ENCODE measurements at regions not wholly inside any gene's neighbourhood (a gene's known extent, or its start where the extent isn't known, plus 50 kb on each side); places are given as distances from the start of the nearest gene placed in this dataset.

DNA sequence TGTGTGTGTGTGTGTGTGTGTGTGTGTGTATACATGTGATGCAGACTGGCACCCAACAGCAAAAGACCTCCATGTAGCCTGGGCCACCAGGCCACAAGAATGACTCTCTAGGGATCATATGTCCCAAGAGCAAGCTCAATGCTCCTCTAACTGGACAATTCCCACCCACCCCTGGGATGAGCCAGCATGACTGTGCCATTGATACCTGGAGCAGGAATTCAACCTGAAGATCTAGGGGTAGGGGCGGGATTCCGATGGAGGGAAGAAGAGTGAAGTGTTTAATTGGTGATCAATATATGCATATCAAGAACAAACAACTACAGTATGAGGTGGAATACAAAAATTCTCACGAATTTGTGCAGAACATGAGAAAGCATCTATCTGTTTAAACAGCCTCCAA is 136.2 kb downstream of the PSMG1 start:
- H3K9me3 Mint-ChIP-seq, result no peaks in the 10 kb centered on the region

More for the DNA sequence above, 136.2 kb downstream of the PSMG1 start:
- no peak overlapping the region for H2BK20ac ChIP-seq (ENCODE audit: low read depth, low read length, poor library complexity, severe bottlenecking)
- no peak overlapping the region for H3K4ac ChIP-seq (ENCODE audit: low read depth, low read length)
- no peaks in the 10 kb centered on the region for H3K79me2 ChIP-seq (ENCODE audit: insufficient read depth, low read length)
- H3K23ac ChIP-seq (ENCODE audit: insufficient read length, low read depth, low read length), result no peak overlapping the region
- H2AFZ ChIP-seq (ENCODE audit: low read length), result no peak overlapping the region
- H3K27ac ChIP-seq (ENCODE audit: insufficient read length, low read depth, low read length), result no peak overlapping the region
- no peaks in the 10 kb centered on the region for H3K4me1 ChIP-seq (ENCODE audit: insufficient read depth, low read length)
- H3K27me3 ChIP-seq (ENCODE audit: insufficient read depth, low read length), result no peaks in the 10 kb centered on the region
- no peaks in the 10 kb centered on the region for H3K79me1 ChIP-seq (ENCODE audit: insufficient read depth, low read depth, low read length, poor library complexity, severe bottlenecking)
- no peak for DNase-seq
- H3K27me3 Mint-ChIP-seq (ENCODE audit: low read depth), result no peaks in the 10 kb centered on the region
- no peaks in the 10 kb centered on the region for H3K23me2 ChIP-seq (ENCODE audit: insufficient read length, low read depth, low read length, poor library complexity, severe bottlenecking)
- no peaks in the 10 kb centered on the region; a peak in 1 of 7 replicates for H3K36me3 Mint-ChIP-seq (ENCODE audit: insufficient read depth in 1 of 3, low read depth in 3 of 3)
- no peak overlapping the region for H3K4me3 Mint-ChIP-seq
- no peak overlapping the region for H4K5ac ChIP-seq (ENCODE audit: insufficient read length, low read depth, low read length)
- no peak overlapping the region for H2BK12ac ChIP-seq (ENCODE audit: insufficient read length, low read depth, low read length)
- no peak overlapping the region for H2BK120ac ChIP-seq (ENCODE audit: low read depth, low read length, poor library complexity, severe bottlenecking)
- peaks cover 5 to 12% of the 10 kb centered on the region in 2 experiments; a peak in 3 of 4 replicates for H3K4me1 Mint-ChIP-seq
- TF ChIP-seq CTCF (conservative IDR thresholded peaks at IDR 0.05), result no peak
- no peak overlapping the region for H3K56ac ChIP-seq (ENCODE audit: insufficient read length, low read depth, low read length)
- H3K18ac ChIP-seq (ENCODE audit: insufficient read length, low read depth, low read length), result no peak overlapping the region
- no peaks in the 10 kb centered on the region for H3K9me3 ChIP-seq (ENCODE audit: control insufficient read depth, low read depth, low read length)
- H3K14ac ChIP-seq (ENCODE audit: insufficient read depth, low read length), result no peak overlapping the region
- no peak overlapping the region for H3T11ph ChIP-seq (ENCODE audit: low read length)
- no peak overlapping the region for H2AK5ac ChIP-seq (ENCODE audit: insufficient read length, low read length)
- H3K27ac Mint-ChIP-seq, result no peak overlapping the region
- H2BK15ac ChIP-seq (ENCODE audit: low read depth, low read length), result no peak overlapping the region
- no peak overlapping the region for H4K8ac ChIP-seq (replicated peaks; ENCODE audit: insufficient read length, low read depth, low read length)
- no peak overlapping the region for H3K9ac ChIP-seq (ENCODE audit: extremely low read depth, insufficient read length, low read length)
- peak overlapping the region; percentile 32 for H4K91ac ChIP-seq (ENCODE audit: insufficient read length, low read depth, low read length)
- H4K20me1 ChIP-seq (ENCODE audit: control insufficient read depth, insufficient read depth, insufficient read length), result no peaks in the 10 kb centered on the region
- H2BK5ac ChIP-seq (ENCODE audit: insufficient read length, low read length), result no peak overlapping the region
- no peak overlapping the region for H3K4me2 ChIP-seq (ENCODE audit: insufficient read depth, insufficient read length, low read length)
- no CpG with 5 or more reads among the region's 3 CpGs for WGBS (ENCODE audit: extremely low coverage, insufficient read length, low lambda C conversion rate)
